ENCODE measurements at regions not wholly inside any gene's neighbourhood (a gene's known extent, or its start where the extent isn't known, plus 50 kb on each side); places are given as distances from the start of the nearest gene placed in this dataset.
A peak's percentile ranks its signal among the peaks of the same experiment; 100 is the strongest.

DNA sequence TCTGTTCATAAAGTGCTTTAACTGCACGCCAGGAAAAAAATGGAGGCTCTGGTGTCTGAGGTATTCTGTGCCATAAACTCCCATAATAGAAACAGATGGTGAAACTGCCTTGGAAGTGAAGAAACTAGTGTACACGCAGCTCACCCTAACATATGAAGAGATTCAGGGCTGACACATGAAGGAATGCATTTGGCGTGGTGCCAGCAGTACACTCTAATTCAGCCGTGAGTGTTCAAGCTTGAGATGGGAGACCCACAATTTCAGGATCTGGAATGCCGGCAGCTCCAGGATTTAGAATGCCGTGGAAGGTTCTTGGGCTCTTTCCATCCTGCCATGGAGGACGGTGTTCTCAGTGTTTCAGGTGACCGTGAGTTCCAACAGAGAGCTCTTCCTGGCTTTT is 478.4 kb downstream of the TSHZ3 start:
- Histone ChIP-seq H3K4me1 (no peaks in the 10 kb centered on the region), H3K9me3 (no peaks in the 10 kb centered on the region; the same call in 1 of the 3 replicates), H3K27ac (no peak overlapping the region), H3K4me3 (no peak overlapping the region), H3K4me2 (no peak overlapping the region)
- ATAC-seq, result no peak
- peak; percentile 7 for FAIRE-seq
- TF ChIP-seq, protein P1, sequence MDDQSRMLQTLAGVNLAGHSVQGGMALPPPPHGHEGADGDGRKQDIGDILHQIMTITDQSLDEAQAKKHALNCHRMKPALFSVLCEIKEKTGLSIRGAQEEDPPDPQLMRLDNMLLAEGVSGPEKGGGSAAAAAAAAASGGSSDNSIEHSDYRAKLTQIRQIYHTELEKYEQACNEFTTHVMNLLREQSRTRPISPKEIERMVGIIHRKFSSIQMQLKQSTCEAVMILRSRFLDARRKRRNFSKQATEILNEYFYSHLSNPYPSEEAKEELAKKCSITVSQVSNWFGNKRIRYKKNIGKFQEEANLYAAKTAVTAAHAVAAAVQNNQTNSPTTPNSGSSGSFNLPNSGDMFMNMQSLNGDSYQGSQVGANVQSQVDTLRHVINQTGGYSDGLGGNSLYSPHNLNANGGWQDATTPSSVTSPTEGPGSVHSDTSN (IDR thresholded peaks at IDR 0.05), result no peak
- TF ChIP-seq EP300 (IDR thresholded peaks at IDR 0.05), result no peak
- TF ChIP-seq HDAC2 (IDR thresholded peaks at IDR 0.05), result no peak
- no peak for TF ChIP-seq POLR2A (IDR thresholded peaks at IDR 0.05; ENCODE audit: low read length)
- no peak for TF ChIP-seq SMC3 (IDR thresholded peaks at IDR 0.05)
- TF ChIP-seq FOXS1 (CRISPR knock-in tag; IDR thresholded peaks at IDR 0.05), result no peak
- no peak for TF ChIP-seq EHMT2 (IDR thresholded peaks at IDR 0.05; ENCODE audit: low read depth)
- TF ChIP-seq, protein P2, sequence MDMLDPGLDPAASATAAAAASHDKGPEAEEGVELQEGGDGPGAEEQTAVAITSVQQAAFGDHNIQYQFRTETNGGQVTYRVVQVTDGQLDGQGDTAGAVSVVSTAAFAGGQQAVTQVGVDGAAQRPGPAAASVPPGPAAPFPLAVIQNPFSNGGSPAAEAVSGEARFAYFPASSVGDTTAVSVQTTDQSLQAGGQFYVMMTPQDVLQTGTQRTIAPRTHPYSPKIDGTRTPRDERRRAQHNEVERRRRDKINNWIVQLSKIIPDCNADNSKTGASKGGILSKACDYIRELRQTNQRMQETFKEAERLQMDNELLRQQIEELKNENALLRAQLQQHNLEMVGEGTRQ (IDR thresholded peaks at IDR 0.05), result no peak
- TF ChIP-seq ZNF302 (CRISPR knock-in tag; IDR thresholded peaks at IDR 0.05), result no peak
- TF ChIP-seq MYC (IDR thresholded peaks at IDR 0.05; ENCODE audit: borderline replicate concordance, low read length), result no peak
- no peak for TF ChIP-seq RAD21 (conservative IDR thresholded peaks at IDR 0.05 in 1 of 2, IDR thresholded peaks at IDR 0.05 in 1 of 2)
- TF ChIP-seq NFE2L2 (conservative IDR thresholded peaks at IDR 0.05; ENCODE audit: low read length), result no peak
- 9% methylated on average over 8 of the region's 8 CpGs for WGBS (ENCODE audit: missing lambda C conversion rate)
- ChIA-PET CTCF (interaction anchor here (0.7 kb wide), 1 partner anchor 65 kb away, joined by 3 read pairs; no protein-coding TSS in a partner anchor), POLR2A (no interaction called here)
- no peak for DNase-seq (ENCODE audit: low read depth in 1 of 2, low spot score in 1 of 2)

DNA sequence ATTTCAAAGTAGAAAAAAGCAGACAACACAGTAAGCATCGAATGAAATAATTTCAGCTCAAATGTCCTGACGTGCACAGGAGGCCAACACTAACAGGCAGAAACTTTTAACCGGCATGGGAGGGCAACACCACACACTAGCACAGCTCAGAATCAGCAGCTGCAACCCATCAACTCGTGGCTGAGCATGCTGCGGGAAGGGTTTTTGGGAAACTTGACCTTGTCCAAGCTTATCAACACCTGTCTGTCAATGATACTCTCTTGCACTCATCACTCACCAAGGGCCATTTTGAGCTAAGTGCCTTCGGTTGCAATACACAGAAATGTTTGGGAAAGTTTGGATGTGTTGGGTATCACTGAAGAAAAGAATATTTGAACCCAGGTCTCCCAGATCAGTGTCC is 483.7 kb downstream of the TSHZ3 start:
- ATAC-seq (no peak), FAIRE-seq (no peak), DNase-seq (ENCODE audit: low read depth in 1 of 2, low spot score in 1 of 2) (no peak)
- H3K4me2 ChIP-seq, result no peak overlapping the region
- H3K27ac ChIP-seq, result no peak overlapping the region
- WGBS (ENCODE audit: missing lambda C conversion rate), result 4% methylated on average over 6 of the region's 6 CpGs
- TF ChIP-seq RNF2 (IDR thresholded peaks at IDR 0.05; ENCODE audit: borderline replicate concordance, low read depth) (no peak), RAD21 (conservative IDR thresholded peaks at IDR 0.05 in 1 of 2, IDR thresholded peaks at IDR 0.05 in 1 of 2) (no peak), ZC3H11A (IDR thresholded peaks at IDR 0.05) (no peak), CBX8 (IDR thresholded peaks at IDR 0.05) (no peak), ZFP36 (IDR thresholded peaks at IDR 0.05; ENCODE audit: borderline replicate concordance, partially characterized antibody) (no peak)
- TF ChIP-seq, protein P1 (IDR thresholded peaks at IDR 0.05), result no peak
- TF ChIP-seq, protein P3, sequence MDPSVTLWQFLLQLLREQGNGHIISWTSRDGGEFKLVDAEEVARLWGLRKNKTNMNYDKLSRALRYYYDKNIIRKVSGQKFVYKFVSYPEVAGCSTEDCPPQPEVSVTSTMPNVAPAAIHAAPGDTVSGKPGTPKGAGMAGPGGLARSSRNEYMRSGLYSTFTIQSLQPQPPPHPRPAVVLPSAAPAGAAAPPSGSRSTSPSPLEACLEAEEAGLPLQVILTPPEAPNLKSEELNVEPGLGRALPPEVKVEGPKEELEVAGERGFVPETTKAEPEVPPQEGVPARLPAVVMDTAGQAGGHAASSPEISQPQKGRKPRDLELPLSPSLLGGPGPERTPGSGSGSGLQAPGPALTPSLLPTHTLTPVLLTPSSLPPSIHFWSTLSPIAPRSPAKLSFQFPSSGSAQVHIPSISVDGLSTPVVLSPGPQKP (IDR thresholded peaks at IDR 0.05; ENCODE audit: low read depth, low read length), result no peak
- H3K9me3 ChIP-seq, result no peaks in the 10 kb centered on the region; the same call in 2 of the 3 replicates
- no peak overlapping the region for H3K4me3 ChIP-seq
- H3K4me1 ChIP-seq, result no peaks in the 10 kb centered on the region
- CTCF ChIA-PET, result interaction anchor here (1.2 kb wide), 1 partner anchor 8 kb away, joined by 3 read pairs; no protein-coding TSS in a partner anchor
- POLR2A ChIA-PET, result no interaction called here

DNA sequence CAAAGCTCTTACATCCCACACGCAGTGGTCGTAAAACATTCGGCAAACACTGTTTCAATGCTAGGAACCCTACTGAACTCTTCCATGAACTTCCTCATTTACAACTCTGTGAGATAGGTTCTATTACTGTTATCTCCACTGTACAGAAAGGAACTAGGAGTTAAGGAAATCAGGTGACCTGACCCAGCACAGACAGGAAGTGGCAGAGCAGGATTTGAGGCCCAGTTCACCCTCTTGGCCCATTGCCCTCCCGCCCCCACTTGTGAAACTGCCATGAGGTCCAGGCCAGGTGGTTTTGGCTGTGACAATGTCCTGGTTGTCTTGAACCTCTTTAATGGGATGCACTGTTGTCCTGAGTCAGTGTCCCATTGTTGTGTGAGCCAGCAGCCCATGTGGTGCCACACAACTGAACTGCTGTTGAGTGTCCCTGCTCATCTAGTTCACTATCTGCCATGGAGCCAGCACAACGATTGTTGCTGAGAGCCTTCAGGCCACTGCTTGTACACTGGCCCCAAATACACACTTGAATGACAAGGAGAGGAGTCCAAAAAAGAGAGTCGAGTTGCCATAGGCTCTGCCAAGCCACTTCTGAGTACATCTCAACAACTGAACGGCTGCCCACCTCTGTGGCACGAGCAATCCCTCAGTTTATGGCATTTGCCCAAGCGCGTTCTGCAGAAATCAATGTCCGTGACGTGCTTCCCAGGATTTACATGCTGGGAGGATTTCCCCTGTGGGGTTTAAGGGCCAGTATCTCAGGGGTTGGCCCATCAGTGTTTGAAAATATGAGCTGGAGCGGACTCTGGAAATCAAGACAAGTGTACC is 484.6 kb downstream of the TSHZ3 start:
- 16% methylated on average over 13 of the region's 13 CpGs for WGBS (ENCODE audit: missing lambda C conversion rate)
- Histone ChIP-seq H3K27ac (no peak overlapping the region), H3K4me2 (no peak overlapping the region), H3K9me3 (no peaks in the 10 kb centered on the region; the same call in 2 of the 3 replicates), H3K4me3 (no peak overlapping the region), H3K4me1 (no peaks in the 10 kb centered on the region)
- CTCF ChIA-PET, result interaction anchor here (1.2 kb wide), 1 partner anchor 9 kb away, joined by 3 read pairs; no protein-coding TSS in a partner anchor
- POLR2A ChIA-PET, result no interaction called here
- FAIRE-seq (no peak), DNase-seq (ENCODE audit: low read depth in 1 of 2, low spot score in 1 of 2) (no peak), ATAC-seq (no peak)
- TF ChIP-seq, protein P4, sequence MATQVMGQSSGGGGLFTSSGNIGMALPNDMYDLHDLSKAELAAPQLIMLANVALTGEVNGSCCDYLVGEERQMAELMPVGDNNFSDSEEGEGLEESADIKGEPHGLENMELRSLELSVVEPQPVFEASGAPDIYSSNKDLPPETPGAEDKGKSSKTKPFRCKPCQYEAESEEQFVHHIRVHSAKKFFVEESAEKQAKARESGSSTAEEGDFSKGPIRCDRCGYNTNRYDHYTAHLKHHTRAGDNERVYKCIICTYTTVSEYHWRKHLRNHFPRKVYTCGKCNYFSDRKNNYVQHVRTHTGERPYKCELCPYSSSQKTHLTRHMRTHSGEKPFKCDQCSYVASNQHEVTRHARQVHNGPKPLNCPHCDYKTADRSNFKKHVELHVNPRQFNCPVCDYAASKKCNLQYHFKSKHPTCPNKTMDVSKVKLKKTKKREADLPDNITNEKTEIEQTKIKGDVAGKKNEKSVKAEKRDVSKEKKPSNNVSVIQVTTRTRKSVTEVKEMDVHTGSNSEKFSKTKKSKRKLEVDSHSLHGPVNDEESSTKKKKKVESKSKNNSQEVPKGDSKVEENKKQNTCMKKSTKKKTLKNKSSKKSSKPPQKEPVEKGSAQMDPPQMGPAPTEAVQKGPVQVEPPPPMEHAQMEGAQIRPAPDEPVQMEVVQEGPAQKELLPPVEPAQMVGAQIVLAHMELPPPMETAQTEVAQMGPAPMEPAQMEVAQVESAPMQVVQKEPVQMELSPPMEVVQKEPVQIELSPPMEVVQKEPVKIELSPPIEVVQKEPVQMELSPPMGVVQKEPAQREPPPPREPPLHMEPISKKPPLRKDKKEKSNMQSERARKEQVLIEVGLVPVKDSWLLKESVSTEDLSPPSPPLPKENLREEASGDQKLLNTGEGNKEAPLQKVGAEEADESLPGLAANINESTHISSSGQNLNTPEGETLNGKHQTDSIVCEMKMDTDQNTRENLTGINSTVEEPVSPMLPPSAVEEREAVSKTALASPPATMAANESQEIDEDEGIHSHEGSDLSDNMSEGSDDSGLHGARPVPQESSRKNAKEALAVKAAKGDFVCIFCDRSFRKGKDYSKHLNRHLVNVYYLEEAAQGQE (IDR thresholded peaks at IDR 0.05), result no peak
- TF ChIP-seq, protein P2 (IDR thresholded peaks at IDR 0.05), result no peak
- TF ChIP-seq HDAC2 (IDR thresholded peaks at IDR 0.05) (no peak), JUN (IDR thresholded peaks at IDR 0.05) (no peak), CHD2 (IDR thresholded peaks at IDR 0.05; ENCODE audit: low read length, partially characterized antibody) (no peak), KDM5A (IDR thresholded peaks at IDR 0.05) (no peak), PHF8 (IDR thresholded peaks at IDR 0.05; ENCODE audit: borderline replicate concordance, low read depth) (no peak), FOXS1 (CRISPR knock-in tag; IDR thresholded peaks at IDR 0.05) (no peak), RCOR1 (IDR thresholded peaks at IDR 0.05; ENCODE audit: low read depth, low read length) (no peak)
